GM19239 (cell line): ENCODE measurements at regions not wholly inside any gene's neighbourhood (a gene's known extent, or its start where the extent isn't known, plus 50 kb on each side); places are given as distances from the start of the nearest gene placed in this dataset.

Experiments used
- DNase-seq: peaks from one replicate; pipeline ENCODE4 v3.0.0; 2011; ENCODE audit warnings: low spot score; ENCODE audit not compliant: insufficient read length
- FAIRE-seq: peaks from 2 replicates; lab custom pipeline; 2011; peaks lifted over from hg19 to GRCh38; lab: Jason Lieb, UNC

- no peak for FAIRE-seq
- DNase-seq = no peak
Observed at GRCh38 chr21:16540966-16541727, 811.4 kb downstream of the USP25 start.

- DNase-seq (no peak), FAIRE-seq (no peak)
Observed at GRCh38 chr21:16550118-16550517, 820.3 kb downstream of the USP25 start.

- DNase-seq (no peak), FAIRE-seq (no peak)
Observed at GRCh38 chr21:16550917-16551741, 821.3 kb downstream of the USP25 start.

DNA sequence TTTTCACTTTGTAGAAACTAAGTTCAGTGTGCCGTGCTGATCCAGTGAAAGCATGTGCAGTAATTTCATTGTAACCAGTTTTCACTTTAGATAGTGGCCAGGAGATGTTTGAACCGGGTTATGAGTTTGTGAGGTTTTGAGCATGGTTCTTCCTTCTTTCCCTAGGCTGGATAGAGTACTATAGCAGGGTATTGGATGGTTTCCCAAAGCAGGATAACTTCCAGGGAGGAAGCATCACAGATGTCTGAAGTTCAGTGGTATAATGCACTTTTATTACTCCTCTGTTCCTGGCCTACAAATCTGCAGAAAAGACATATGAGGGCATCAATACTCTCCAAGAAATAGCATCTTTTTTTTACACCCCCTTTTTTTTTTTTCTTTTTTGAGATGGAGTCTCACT is 823.1 kb downstream of the USP25 start:
- no peak for FAIRE-seq
- DNase-seq = no peak

- FAIRE-seq (no peak), DNase-seq (no peak)
Observed at GRCh38 chr21:16554503-16554902, 824.7 kb downstream of the USP25 start.

- FAIRE-seq (no peak), DNase-seq (no peak)
Observed at GRCh38 chr21:16563116-16563515, 833.3 kb downstream of the USP25 start.

- no peak for DNase-seq
- FAIRE-seq = no peak
Observed at GRCh38 chr21:16563795-16564194, 834.0 kb downstream of the USP25 start.

DNA sequence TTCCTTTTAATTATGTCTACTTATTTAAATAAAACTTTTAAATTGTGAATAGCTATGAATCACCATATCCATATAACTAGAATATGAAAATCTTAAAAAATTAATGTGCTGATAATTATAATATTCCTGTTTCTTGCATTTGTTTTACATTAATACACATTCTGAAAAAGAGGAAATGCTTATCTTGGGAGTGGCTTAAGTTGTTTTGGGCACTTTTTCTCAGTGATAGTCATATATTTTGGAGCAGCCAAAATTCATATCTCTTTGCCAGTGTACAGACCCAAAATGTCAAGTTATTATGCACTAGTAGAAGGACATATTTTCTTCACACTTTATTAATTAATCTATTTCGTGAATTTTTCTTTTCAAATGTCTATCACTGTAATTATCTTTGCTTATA is 838.5 kb downstream of the USP25 start:
- DNase-seq (no peak), FAIRE-seq (no peak)

- FAIRE-seq (no peak), DNase-seq (no peak)
Observed at GRCh38 chr21:16568661-16569060, 838.9 kb downstream of the USP25 start.

- DNase-seq (no peak), FAIRE-seq (no peak)
Observed at GRCh38 chr21:16569679-16570078, 839.9 kb downstream of the USP25 start.

GRCh38 chr21:16570171-16570570 is 840.4 kb downstream of the USP25 start:
- FAIRE-seq = no peak
- DNase-seq = no peak

GRCh38 chr21:16570856-16571255 is 841.1 kb downstream of the USP25 start:
- FAIRE-seq (no peak), DNase-seq (no peak)

DNA sequence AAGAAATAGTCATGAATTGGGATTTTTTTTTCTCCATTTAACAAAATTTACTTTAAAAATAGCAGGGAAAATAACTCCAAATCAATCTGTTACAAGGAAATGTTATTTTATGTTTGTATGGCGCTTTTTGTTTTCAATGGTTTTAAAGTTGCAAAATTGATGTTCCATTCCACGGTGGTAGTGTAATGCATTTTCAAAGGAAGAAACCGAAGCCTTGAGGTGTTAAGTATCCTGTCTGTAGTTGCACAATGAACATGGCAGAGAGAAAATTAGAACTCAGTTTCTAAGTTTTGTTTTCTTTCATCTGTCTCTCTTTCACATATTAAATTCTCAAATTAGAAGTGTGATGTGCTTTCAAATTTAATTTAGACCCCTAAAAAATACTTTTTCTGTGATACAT is 841.8 kb downstream of the USP25 start:
- FAIRE-seq (no peak), DNase-seq (no peak)

DNA sequence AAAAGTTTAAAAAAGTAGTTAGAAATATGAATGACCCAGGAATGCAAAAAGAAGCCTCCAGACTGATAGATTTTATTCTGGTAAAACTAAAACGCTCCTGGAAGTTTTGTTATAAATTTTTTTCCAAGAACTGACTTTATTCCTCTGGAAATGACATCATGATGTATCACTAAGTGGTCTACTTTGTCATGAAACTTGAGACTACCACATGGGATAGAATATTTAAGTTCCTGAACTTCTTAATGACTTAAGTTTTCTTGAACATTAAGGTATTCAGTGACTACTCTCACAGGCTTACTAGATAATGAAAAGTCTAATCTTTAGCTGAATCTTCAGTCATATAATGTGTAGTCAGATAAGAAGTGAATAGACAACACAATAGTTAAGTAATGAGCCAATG is 842.2 kb downstream of the USP25 start:
- DNase-seq (no peak), FAIRE-seq (no peak)

DNA sequence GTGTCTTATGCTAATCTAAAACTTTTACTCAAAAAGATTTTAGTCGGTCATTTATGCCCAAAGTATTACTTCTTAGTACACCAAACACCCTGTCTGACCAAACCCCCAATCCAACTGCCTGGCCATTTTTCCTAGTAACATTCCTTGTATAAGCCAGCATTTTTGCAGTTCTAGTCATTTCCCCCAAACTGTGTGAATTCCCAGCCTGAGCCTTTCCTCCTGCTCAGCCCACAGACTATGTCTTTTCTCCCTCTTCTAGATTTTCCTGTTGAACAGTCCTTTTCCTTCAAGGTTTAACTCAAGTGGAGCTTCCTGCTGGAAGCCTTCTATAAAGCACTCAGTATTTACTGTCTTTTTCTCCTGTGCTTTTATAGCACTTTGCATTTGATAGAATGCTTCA is 843.8 kb downstream of the USP25 start:
- DNase-seq = no peak
- FAIRE-seq = no peak

- FAIRE-seq = no peak
- no peak for DNase-seq
Observed at GRCh38 chr21:16577975-16578374, 848.2 kb downstream of the USP25 start.

GRCh38 chr21:16578912-16579311 is 849.1 kb downstream of the USP25 start:
- FAIRE-seq (no peak), DNase-seq (no peak)

DNA sequence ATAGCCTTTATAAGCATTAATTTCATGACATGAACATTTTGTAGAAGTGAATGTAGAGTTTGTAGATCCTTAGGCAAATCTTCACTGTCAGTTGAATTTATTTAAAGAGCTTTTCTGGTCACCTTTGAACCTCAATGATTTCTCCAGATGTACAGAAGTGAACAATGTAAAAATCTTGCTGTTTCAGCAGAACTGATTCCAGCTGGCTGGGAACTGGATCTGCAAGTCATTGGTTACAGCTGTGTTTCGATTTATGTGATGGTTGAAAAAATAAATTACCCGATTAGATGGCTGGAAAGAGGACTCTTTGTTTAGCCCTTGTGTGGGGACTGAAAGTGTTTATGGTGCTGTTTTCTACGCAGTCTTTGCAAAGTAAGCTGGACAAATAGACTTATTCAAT is 849.8 kb downstream of the USP25 start:
- FAIRE-seq (no peak), DNase-seq (no peak)

DNA sequence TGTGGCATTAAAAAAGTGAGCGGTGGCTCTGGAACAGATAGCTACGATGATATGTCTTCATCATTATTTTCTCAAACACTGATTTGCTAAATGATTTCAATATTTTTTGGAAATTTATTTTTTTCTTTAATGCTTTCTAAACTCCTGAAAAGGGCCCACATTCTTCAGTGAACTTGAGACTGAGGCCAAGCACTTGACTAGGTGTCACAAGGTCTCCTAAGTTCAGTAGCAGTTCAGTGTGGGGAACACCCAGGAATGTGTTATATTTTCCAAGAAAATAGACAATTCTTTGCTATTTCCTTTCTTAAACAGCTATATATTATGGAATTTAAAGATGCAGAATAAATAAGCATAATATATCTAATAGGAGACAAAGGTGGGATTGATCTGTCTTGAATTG is 850.9 kb downstream of the USP25 start:
- DNase-seq (no peak), FAIRE-seq (no peak)

DNA sequence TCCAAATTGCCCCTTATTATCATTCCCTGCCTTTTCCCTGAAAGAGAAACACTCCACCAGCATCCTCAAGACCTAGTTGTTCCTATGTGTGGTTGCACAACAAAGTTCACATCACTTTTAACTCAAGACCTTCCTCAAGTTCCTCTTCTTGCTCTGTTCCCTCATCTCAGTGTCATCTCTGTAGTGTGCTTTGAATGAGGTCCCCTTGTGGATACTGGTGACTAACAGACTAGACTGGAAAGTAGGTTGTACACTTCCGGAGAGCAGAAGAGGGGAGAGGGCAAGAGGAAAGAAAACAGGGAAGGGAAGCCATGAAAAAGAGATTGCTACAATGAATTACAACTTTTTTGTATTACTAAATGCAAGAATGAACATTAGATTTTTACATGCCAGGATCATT is 853.8 kb downstream of the USP25 start:
- FAIRE-seq = no peak
- no peak for DNase-seq

- FAIRE-seq = no peak
- no peak for DNase-seq
Observed at GRCh38 chr21:16584756-16585155, 855.0 kb downstream of the USP25 start.

DNA sequence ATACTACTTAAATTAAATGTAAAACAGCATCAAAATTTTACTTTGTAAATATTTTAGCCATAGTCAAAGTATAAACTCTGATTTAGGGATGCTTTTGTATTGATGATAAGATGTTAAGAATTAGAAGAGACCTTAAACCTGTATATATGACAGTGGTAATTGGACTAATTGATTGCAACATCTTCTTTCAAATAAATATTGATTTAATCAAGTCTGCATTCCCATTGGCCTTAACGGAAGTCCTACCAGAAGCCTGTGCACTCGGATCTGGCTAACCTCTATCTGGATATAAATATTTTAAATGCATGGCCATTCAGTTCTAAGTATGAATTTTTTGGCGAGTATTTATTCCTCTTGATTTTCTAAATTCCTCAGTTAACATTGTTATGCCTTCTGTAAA is 856.1 kb downstream of the USP25 start:
- no peak for DNase-seq
- FAIRE-seq = no peak
